ACC112 (cell line): ENCODE measurements at regions not wholly inside any gene's neighbourhood (a gene's known extent, or its start where the extent isn't known, plus 50 kb on each side); places are given as distances from the start of the nearest gene placed in this dataset.

ENCODE experiments used
- H2AFZ ChIP-seq: fragments of 200-600 bp; sonication (generic); one replicate; pipeline ENCODE4 v1.6.0; 2017; ENCODE audit warnings: antibody characterized with exemption, low read length; ENCODE audit not compliant: unreplicated experiment
- H3K27ac ChIP-seq: fragments of 200-600 bp; sonication (generic); 2 replicates; pipeline ENCODE4 v1.5.1; 2014; ENCODE audit warnings: low read depth, mild to moderate bottlenecking, antibody characterized with exemption, low read length, moderate library complexity
- H3K27me3 ChIP-seq: fragments of 200-600 bp; sonication (generic); 2 replicates; pipeline ENCODE4 v1.6.1; 2014; ENCODE audit warnings: mild to moderate bottlenecking, antibody characterized with exemption, low read length, moderate library complexity, mixed read lengths; ENCODE audit not compliant: insufficient read depth
- H3K36me3 ChIP-seq: fragments of 200-600 bp; sonication (generic); 2 replicates; pipeline ENCODE4 v1.6.1; 2016; ENCODE audit warnings: mild to moderate bottlenecking, antibody characterized with exemption, low read length, moderate library complexity, mixed read lengths; ENCODE audit not compliant: insufficient read depth
- H3K4me1 ChIP-seq: fragments of 200-600 bp; sonication (generic); one replicate; pipeline ENCODE4 v1.6.1; 2016; ENCODE audit warnings: low read length, mixed read lengths; ENCODE audit not compliant: insufficient read depth, unreplicated experiment, control insufficient read depth
- H3K4me3 ChIP-seq: fragments of 200-600 bp; sonication (generic); 2 replicates; pipeline ENCODE4 v1.5.1; 2014; ENCODE audit warnings: mild to moderate bottlenecking, low read depth, low read length
- H3K79me2 ChIP-seq: fragments of 200-600 bp; sonication (generic); one replicate; pipeline ENCODE4 v1.6.0; 2016; ENCODE audit warnings: low read length; ENCODE audit not compliant: control insufficient read depth, unreplicated experiment, insufficient read depth

- no peak overlapping the region for H3K4me3 ChIP-seq
Measured at GRCh38 chr21:41012425-41012824, 155.5 kb upstream of the BACE2 start.

GRCh38 chr21:41016472-41016871, 151.5 kb upstream of the BACE2 start:
- Histone ChIP-seq H3K79me2 (no peaks in the 10 kb centered on the region), H3K27ac (no peak overlapping the region), H3K36me3 (no peaks in the 10 kb centered on the region), H3K4me3 (no peak overlapping the region), H2AFZ (no peak overlapping the region), H3K27me3 (no peaks in the 10 kb centered on the region), H3K4me1 (no peaks in the 10 kb centered on the region)

More at GRCh38 chr21:41012425-41012824, 155.5 kb upstream of the BACE2 start:
- no peak overlapping the region for H3K27ac ChIP-seq
- no peaks in the 10 kb centered on the region for H3K79me2 ChIP-seq
- H3K27me3 ChIP-seq: no peaks in the 10 kb centered on the region
- H3K4me1 ChIP-seq: no peaks in the 10 kb centered on the region
- no peak overlapping the region for H2AFZ ChIP-seq
- no peaks in the 10 kb centered on the region for H3K36me3 ChIP-seq

- Histone ChIP-seq H3K27me3 (no peaks in the 10 kb centered on the region), H3K36me3 (no peaks in the 10 kb centered on the region)
Measured at GRCh38 chr21:41018431-41018830, 149.5 kb upstream of the BACE2 start.

GRCh38 chr21:41023936-41024335, 144.0 kb upstream of the BACE2 start:
- H3K36me3 ChIP-seq: no peaks in the 10 kb centered on the region
- no peaks in the 10 kb centered on the region for H3K27me3 ChIP-seq
- H3K27ac ChIP-seq: no peak overlapping the region
- H3K4me3 ChIP-seq: no peak overlapping the region
- no peak overlapping the region for H2AFZ ChIP-seq
- no peaks in the 10 kb centered on the region for H3K4me1 ChIP-seq
- H3K79me2 ChIP-seq: no peaks in the 10 kb centered on the region

More at GRCh38 chr21:41018431-41018830, 149.5 kb upstream of the BACE2 start:
- Histone ChIP-seq H3K79me2 (no peaks in the 10 kb centered on the region), H3K4me1 (no peaks in the 10 kb centered on the region), H2AFZ (no peak overlapping the region), H3K4me3 (no peak overlapping the region), H3K27ac (no peak overlapping the region)

- Histone ChIP-seq H3K27me3 (no peaks in the 10 kb centered on the region), H3K27ac (no peak overlapping the region), H3K79me2 (no peaks in the 10 kb centered on the region), H3K4me1 (no peaks in the 10 kb centered on the region), H3K4me3 (no peak overlapping the region), H2AFZ (no peak overlapping the region), H3K36me3 (no peaks in the 10 kb centered on the region)
Measured at GRCh38 chr21:41024341-41024740, 143.6 kb upstream of the BACE2 start.

GRCh38 chr21:41024746-41025254, 143.2 kb upstream of the BACE2 start:
- Histone ChIP-seq H3K4me3 (no peak overlapping the region), H3K27ac (no peak overlapping the region), H3K36me3 (no peaks in the 10 kb centered on the region), H3K4me1 (no peaks in the 10 kb centered on the region), H3K79me2 (no peaks in the 10 kb centered on the region), H2AFZ (no peak overlapping the region), H3K27me3 (no peaks in the 10 kb centered on the region)

- no peaks in the 10 kb centered on the region for H3K4me1 ChIP-seq
- H3K36me3 ChIP-seq: no peaks in the 10 kb centered on the region
- no peaks in the 10 kb centered on the region for H3K79me2 ChIP-seq
- H3K27me3 ChIP-seq: no peaks in the 10 kb centered on the region
- no peak overlapping the region for H2AFZ ChIP-seq
- no peak overlapping the region for H3K27ac ChIP-seq
- H3K4me3 ChIP-seq: no peak overlapping the region
Measured at GRCh38 chr21:41029571-41029970, 138.4 kb upstream of the BACE2 start.

- no peak overlapping the region for H3K27ac ChIP-seq
- H3K27me3 ChIP-seq: no peaks in the 10 kb centered on the region
- no peak overlapping the region for H3K4me3 ChIP-seq
- H2AFZ ChIP-seq: no peak overlapping the region
- no peaks in the 10 kb centered on the region for H3K36me3 ChIP-seq
- no peaks in the 10 kb centered on the region for H3K79me2 ChIP-seq
- H3K4me1 ChIP-seq: no peaks in the 10 kb centered on the region
Measured at GRCh38 chr21:41031701-41032220, 136.2 kb upstream of the BACE2 start.

GRCh38 chr21:41032541-41032940, 135.4 kb upstream of the BACE2 start:
- H3K4me3 ChIP-seq: no peak overlapping the region
- H3K36me3 ChIP-seq: no peaks in the 10 kb centered on the region
- no peaks in the 10 kb centered on the region for H3K27me3 ChIP-seq
- H2AFZ ChIP-seq: no peak overlapping the region
- no peaks in the 10 kb centered on the region for H3K79me2 ChIP-seq
- no peaks in the 10 kb centered on the region for H3K4me1 ChIP-seq
- no peak overlapping the region for H3K27ac ChIP-seq

- no peaks in the 10 kb centered on the region for H3K4me1 ChIP-seq
- H3K36me3 ChIP-seq: no peaks in the 10 kb centered on the region
- no peak overlapping the region for H3K27ac ChIP-seq
- H3K4me3 ChIP-seq: no peak overlapping the region
- no peaks in the 10 kb centered on the region for H3K27me3 ChIP-seq
- H3K79me2 ChIP-seq: no peaks in the 10 kb centered on the region
- no peak overlapping the region for H2AFZ ChIP-seq
Measured at GRCh38 chr21:41037212-41037611, 130.7 kb upstream of the BACE2 start.

GRCh38 chr21:41037936-41038335, 130.0 kb upstream of the BACE2 start:
- Histone ChIP-seq H3K79me2 (no peaks in the 10 kb centered on the region), H3K4me3 (no peak overlapping the region), H3K4me1 (no peaks in the 10 kb centered on the region), H3K27ac (no peak overlapping the region), H2AFZ (no peak overlapping the region), H3K36me3 (no peaks in the 10 kb centered on the region), H3K27me3 (no peaks in the 10 kb centered on the region)
